ENCODE measurements at regions not wholly inside any gene's neighbourhood (a gene's known extent, or its start where the extent isn't known, plus 50 kb on each side); places are given as distances from the start of the nearest gene placed in this dataset.

DNA sequence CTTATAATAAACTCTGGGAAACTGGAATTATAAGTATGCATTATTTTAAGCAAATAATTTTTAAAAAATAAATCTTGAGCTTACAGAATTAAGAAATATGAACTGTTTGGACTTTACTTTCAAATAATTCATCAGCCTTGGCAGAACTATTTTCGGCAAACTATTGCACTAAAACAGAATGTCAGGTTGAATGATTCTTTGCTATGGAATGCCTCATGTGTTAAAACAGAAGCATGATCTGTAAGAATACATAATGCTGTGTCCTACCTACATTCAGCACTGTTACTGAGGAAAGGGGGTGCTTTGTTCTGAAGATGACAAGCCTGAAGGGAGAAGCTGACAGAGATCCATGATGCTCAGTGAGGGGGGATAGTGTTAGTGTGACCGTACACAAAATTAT is 55.6 kb upstream of the EXOC1L start:
- Histone ChIP-seq H3K9me3 (ENCODE audit: control insufficient read depth, insufficient read depth, low read depth, low read length) (no peaks in the 10 kb centered on the region), H3K36me3 (ENCODE audit: control insufficient read depth, insufficient read depth, low read length) (no peaks in the 10 kb centered on the region), H2AFZ (ENCODE audit: low read length) (no peak overlapping the region), H3K4me3 (replicated peaks in 1 of 4; ENCODE audit: control extremely low read depth in 1 of 4, insufficient read depth in 1 of 4, low read depth in 3 of 4, low read length in 4 of 4) (no peak overlapping the region), H4K20me1 (ENCODE audit: control insufficient read depth, extremely low read depth, insufficient read depth, low read length) (no peaks in the 10 kb centered on the region), H3K9ac (ENCODE audit: insufficient read depth, low read length) (no peak overlapping the region), H3K27me3 (ENCODE audit: control insufficient read depth, insufficient read depth, low read length) (no peaks in the 10 kb centered on the region), H3K4me2 (ENCODE audit: extremely low read depth, insufficient read depth, low read length) (no peak overlapping the region), H3K79me2 (ENCODE audit: control insufficient read depth, insufficient read depth, low read length) (no peaks in the 10 kb centered on the region), H3K27ac (ENCODE audit: insufficient read depth, low read length) (no peak overlapping the region), H3K4me1 (ENCODE audit: control insufficient read depth, extremely low read depth, insufficient read depth, low read length) (peaks cover 2% of the 10 kb centered on the region)
- no peak for DNase-seq (ENCODE audit: low read depth in 2 of 2)
- no peak for TF ChIP-seq EZH2 (IDR thresholded peaks at IDR 0.05; ENCODE audit: low read length, missing control alignments)
- TF ChIP-seq, protein P1, sequence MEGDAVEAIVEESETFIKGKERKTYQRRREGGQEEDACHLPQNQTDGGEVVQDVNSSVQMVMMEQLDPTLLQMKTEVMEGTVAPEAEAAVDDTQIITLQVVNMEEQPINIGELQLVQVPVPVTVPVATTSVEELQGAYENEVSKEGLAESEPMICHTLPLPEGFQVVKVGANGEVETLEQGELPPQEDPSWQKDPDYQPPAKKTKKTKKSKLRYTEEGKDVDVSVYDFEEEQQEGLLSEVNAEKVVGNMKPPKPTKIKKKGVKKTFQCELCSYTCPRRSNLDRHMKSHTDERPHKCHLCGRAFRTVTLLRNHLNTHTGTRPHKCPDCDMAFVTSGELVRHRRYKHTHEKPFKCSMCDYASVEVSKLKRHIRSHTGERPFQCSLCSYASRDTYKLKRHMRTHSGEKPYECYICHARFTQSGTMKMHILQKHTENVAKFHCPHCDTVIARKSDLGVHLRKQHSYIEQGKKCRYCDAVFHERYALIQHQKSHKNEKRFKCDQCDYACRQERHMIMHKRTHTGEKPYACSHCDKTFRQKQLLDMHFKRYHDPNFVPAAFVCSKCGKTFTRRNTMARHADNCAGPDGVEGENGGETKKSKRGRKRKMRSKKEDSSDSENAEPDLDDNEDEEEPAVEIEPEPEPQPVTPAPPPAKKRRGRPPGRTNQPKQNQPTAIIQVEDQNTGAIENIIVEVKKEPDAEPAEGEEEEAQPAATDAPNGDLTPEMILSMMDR (conservative IDR thresholded peaks at IDR 0.05 in 1 of 2, IDR thresholded peaks at IDR 0.05 in 1 of 2; ENCODE audit: low read depth in 1 of 2, low read length in 2 of 2) = no peak

DNA sequence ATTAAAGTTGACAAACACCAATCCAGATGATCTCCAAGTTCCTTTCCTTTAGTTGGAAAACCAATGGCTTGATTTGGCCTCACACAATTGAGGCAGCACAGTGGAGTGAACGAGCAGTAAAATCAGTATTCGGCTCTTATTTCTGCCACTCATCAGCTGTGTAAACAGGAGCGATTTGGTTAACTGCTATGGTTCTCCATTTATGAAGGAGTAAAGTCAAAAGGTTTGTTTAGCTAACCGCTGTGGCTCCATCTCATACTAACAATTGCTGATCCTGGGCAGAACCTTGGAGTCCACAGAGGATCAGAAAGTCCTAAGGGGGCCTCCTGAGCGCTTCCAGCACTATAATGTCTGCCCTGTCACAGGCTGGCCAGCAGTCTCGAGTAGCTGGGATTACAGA is 54.5 kb upstream of the EXOC1L start:
- Histone ChIP-seq H3K27ac (ENCODE audit: insufficient read depth, low read length) (no peak overlapping the region), H3K9me3 (ENCODE audit: control insufficient read depth, insufficient read depth, low read depth, low read length) (no peaks in the 10 kb centered on the region), H2AFZ (ENCODE audit: low read length) (no peak overlapping the region), H3K4me3 (replicated peaks in 1 of 4; ENCODE audit: control extremely low read depth in 1 of 4, insufficient read depth in 1 of 4, low read depth in 3 of 4, low read length in 4 of 4) (no peak overlapping the region), H3K27me3 (ENCODE audit: control insufficient read depth, insufficient read depth, low read length) (no peaks in the 10 kb centered on the region), H3K4me1 (ENCODE audit: control insufficient read depth, extremely low read depth, insufficient read depth, low read length) (peaks cover 2% of the 10 kb centered on the region), H3K4me2 (ENCODE audit: extremely low read depth, insufficient read depth, low read length) (no peak overlapping the region), H3K36me3 (ENCODE audit: control insufficient read depth, insufficient read depth, low read length) (no peaks in the 10 kb centered on the region), H3K9ac (ENCODE audit: insufficient read depth, low read length) (no peak overlapping the region), H3K79me2 (ENCODE audit: control insufficient read depth, insufficient read depth, low read length) (no peaks in the 10 kb centered on the region), H4K20me1 (ENCODE audit: control insufficient read depth, extremely low read depth, insufficient read depth, low read length) (no peaks in the 10 kb centered on the region)
- DNase-seq (ENCODE audit: low read depth in 2 of 2) = no peak
- TF ChIP-seq, protein P1 (conservative IDR thresholded peaks at IDR 0.05 in 1 of 2, IDR thresholded peaks at IDR 0.05 in 1 of 2; ENCODE audit: low read depth in 1 of 2, low read length in 2 of 2) = no peak
- TF ChIP-seq EZH2 (IDR thresholded peaks at IDR 0.05; ENCODE audit: low read length, missing control alignments) = no peak

DNA sequence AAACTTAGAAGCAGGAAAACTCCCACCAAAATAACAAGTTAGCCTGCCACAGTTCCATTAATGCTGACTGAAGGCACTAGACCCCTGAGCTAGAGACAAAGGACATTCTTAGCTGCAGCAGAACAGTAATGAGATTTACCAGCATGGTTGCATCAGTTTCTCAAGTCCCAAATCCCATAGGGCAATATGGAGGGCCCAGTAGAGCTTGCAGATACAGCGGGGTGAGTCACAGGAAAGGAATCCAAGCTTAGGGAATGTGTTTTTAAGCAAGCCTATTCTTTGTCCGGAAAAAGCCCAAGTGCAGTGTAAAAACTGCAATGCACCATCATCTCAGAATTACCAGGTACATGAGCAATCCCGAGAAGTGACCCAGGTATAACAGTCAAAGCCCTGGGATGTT is 51.3 kb upstream of the EXOC1L start:
- H4K20me1 ChIP-seq (ENCODE audit: control insufficient read depth, extremely low read depth, insufficient read depth, low read length) = no peaks in the 10 kb centered on the region
- no peak overlapping the region for H3K9ac ChIP-seq (ENCODE audit: insufficient read depth, low read length)
- no peak overlapping the region for H3K4me3 ChIP-seq (replicated peaks in 1 of 4; ENCODE audit: control extremely low read depth in 1 of 4, insufficient read depth in 1 of 4, low read depth in 3 of 4, low read length in 4 of 4)
- peak; percentile 77 to 83 for DNase-seq (ENCODE audit: low read depth in 2 of 2)
- no peaks in the 10 kb centered on the region for H3K27me3 ChIP-seq (ENCODE audit: control insufficient read depth, insufficient read depth, low read length)
- no peaks in the 10 kb centered on the region for H3K36me3 ChIP-seq (ENCODE audit: control insufficient read depth, insufficient read depth, low read length)
- H3K27ac ChIP-seq (ENCODE audit: insufficient read depth, low read length) = no peak overlapping the region
- H3K79me2 ChIP-seq (ENCODE audit: control insufficient read depth, insufficient read depth, low read length) = no peaks in the 10 kb centered on the region
- no peaks in the 10 kb centered on the region for H3K9me3 ChIP-seq (ENCODE audit: control insufficient read depth, insufficient read depth, low read depth, low read length)
- H3K4me2 ChIP-seq (ENCODE audit: extremely low read depth, insufficient read depth, low read length) = no peak overlapping the region
- no peak overlapping the region for H2AFZ ChIP-seq (ENCODE audit: low read length)
- TF ChIP-seq, protein P1 (conservative IDR thresholded peaks at IDR 0.05 in 1 of 2, IDR thresholded peaks at IDR 0.05 in 1 of 2; ENCODE audit: low read depth in 1 of 2, low read length in 2 of 2) = no peak
- TF ChIP-seq EZH2 (IDR thresholded peaks at IDR 0.05; ENCODE audit: low read length, missing control alignments) = no peak
- H3K4me1 ChIP-seq (ENCODE audit: control insufficient read depth, extremely low read depth, insufficient read depth, low read length) = peaks cover 2% of the 10 kb centered on the region
